Coronary artery (tissue), 2 donors: ENCODE measurements at regions not wholly inside any gene's neighbourhood (a gene's known extent, or its start where the extent isn't known, plus 50 kb on each side); places are given as distances from the start of the nearest gene placed in this dataset.
"Not testable (repeated sequence)": the region's sequence is repeated elsewhere in the genome, so short reads cannot be mapped to it uniquely, and the experiment has no call there.

ENCODE experiments used
- DNase-seq: peaks from one replicate; pipeline ENCODE4 v3.0.0-alpha.2; 2017; ENCODE audit warnings: low spot score
- H3K27ac ChIP-seq, 2 donors: fragments of 200-600 bp; sonication (generic); one replicate each; pipeline ENCODE4 v1.5.1; 2016 to 2019
- H3K4me3 ChIP-seq: fragments of 200-600 bp; sonication (generic); 2 replicates; pipeline ENCODE4 v1.5.1; 2016; ENCODE audit warnings: mild to moderate bottlenecking, moderate library complexity
- CTCF ChIP-seq: fragments of 200-600 bp; sonication (generic); IDR thresholded peaks from one replicate; pipeline ENCODE4 v1.5.1; 2019; ENCODE audit warnings: antibody characterized with exemption

- no peak overlapping the region for H3K27ac ChIP-seq
- TF ChIP-seq CTCF, result no peak
Measured at GRCh38 chr2:175806125-175806490, 196.0 kb downstream of the LNPK start.

GRCh38 chr2:175805442-175806124 is 196.5 kb downstream of the LNPK start:
- no peak overlapping the region for H3K4me3 ChIP-seq
- H3K27ac ChIP-seq, result no peak overlapping the region
- no peak for DNase-seq
- TF ChIP-seq CTCF, result no peak

More at GRCh38 chr2:175806125-175806490, 196.0 kb downstream of the LNPK start:
- no peak for DNase-seq
- no peak overlapping the region for H3K4me3 ChIP-seq

GRCh38 chr2:175804122-175804521 is 197.9 kb downstream of the LNPK start:
- Histone ChIP-seq H3K4me3 (no peak overlapping the region), H3K27ac (no peak overlapping the region)
- no peak for TF ChIP-seq CTCF
- DNase-seq, result no peak

- H3K27ac ChIP-seq, H3K4me3 ChIP-seq, DNase-seq: not testable (repeated sequence)
Measured at GRCh38 chr2:175796422-175796821, 205.6 kb downstream of the LNPK start.

GRCh38 chr2:175793648-175794047 is 208.4 kb downstream of the LNPK start:
- H3K27ac ChIP-seq, result no peak overlapping the region
- no peak for TF ChIP-seq CTCF
- DNase-seq, result no peak
- no peak overlapping the region for H3K4me3 ChIP-seq

GRCh38 chr2:175792881-175793280 is 209.2 kb downstream of the LNPK start:
- no peak for DNase-seq
- no peak overlapping the region for H3K27ac ChIP-seq
- H3K4me3 ChIP-seq, result no peak overlapping the region
- no peak for TF ChIP-seq CTCF

- H3K4me3 ChIP-seq, result no peak overlapping the region
- DNase-seq, result no peak
- no peak for TF ChIP-seq CTCF
- no peak overlapping the region for H3K27ac ChIP-seq
Measured at GRCh38 chr2:175792199-175792598, 209.9 kb downstream of the LNPK start.
